HG02571 (cell line): ENCODE measurements at regions not wholly inside any gene's neighbourhood (a gene's known extent, or its start where the extent isn't known, plus 50 kb on each side); places are given as distances from the start of the nearest gene placed in this dataset.

Experiments used
- ATAC-seq: cut with Tn5 transposase; IDR thresholded peaks from one replicate; pipeline ENCODE4 v1.9.1; 2021; ENCODE audit warnings: mild to moderate bottlenecking, moderate library complexity; ENCODE audit not compliant: unreplicated experiment

DNA sequence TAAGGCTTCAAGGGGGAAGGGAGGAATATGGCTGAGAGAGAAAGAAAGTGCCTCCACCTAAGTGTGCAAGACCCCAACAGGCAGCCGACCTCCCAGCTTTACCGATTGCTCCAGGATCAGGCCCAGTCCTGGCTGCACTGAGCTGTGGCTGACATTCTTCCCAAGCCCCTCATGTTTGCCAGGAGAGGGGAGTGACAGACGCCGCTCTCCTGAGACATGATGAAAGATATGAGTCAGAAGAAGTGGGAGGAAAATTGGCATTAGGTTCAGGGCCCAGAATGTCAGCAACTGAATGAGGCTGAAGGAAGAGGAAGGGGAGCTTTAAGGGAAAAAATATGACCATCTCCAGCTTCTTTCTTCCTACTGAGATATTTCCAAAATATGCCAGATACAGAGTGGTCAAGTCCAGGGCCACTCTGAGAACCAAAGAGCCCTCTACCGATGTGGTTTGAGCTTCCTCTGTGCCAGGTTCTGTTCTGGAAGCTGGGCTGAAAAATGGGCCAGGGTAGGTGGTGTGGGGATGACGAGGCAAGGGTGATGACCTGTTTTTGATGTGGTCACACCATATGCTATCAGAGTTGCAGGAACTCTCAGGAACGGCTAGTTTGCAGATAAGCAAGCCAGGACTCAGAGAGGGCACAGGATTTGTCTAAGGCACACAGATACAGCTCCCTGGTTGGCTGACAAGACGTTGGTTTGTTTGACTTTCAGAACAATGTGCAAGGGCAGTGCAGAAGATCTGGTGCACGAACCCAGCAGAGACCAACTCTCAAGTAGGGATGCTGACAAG lies 176.7 kb downstream of the SOX9 start:
- no peak for ATAC-seq

DNA sequence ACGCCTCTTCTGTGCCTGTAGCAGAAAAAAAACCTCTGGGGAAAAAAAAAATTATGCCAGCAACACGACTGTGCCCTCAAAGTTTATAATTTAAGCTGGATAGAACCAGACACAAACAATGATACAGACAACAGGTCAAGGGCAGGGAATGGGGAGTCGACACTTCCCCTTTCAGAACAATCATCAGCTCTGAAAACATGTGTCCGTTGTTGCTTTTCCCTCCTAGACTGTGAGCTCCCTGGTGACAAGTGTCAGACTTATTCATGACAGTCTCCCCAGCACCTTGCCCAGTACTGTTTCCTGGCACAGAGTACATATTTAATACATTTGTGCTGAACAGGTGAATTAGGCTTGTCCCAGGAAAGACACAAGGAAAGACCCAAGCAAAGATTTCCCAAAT lies 178.3 kb downstream of the SOX9 start:
- ATAC-seq: no peak

DNA sequence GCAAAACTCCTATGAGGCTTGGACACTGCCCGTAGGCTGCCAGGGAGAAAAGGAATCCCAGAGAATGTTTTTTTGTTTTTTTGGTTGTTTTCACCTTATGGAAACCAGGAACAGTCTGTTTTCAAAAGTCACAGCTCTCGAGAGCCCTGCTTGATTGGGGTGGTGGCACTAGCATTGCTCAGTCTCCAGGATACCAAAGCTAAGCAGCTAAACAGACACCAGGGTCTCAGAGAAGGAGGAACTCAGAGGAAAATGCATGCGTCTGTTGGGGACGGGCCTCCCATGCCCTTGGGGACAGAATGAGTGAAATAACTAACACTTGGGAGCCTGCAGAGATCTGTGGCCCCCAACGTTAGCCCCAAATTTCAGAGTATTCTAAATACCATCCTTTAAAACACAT lies 178.8 kb downstream of the SOX9 start:
- ATAC-seq: no peak

DNA sequence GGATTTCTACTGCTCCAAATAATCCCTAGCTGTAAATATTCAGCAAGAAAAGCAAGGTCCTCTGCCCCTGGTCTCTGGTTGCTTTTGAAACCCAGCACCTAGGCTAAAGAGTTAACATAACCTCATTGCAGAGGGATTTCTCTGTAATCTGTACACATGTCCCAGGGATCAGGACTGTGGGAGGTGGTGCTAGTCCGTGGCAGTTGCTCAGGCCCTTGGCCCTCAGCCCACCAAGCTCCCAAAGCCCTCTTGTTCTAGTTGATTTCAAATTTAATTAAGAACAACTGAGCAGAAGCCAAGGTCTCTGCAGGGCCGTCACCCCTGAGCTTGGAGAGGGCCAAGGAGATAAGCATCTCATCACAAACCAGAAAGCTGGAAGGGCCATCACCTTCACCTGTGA lies 181.1 kb downstream of the SOX9 start:
- ATAC-seq: no peak

DNA sequence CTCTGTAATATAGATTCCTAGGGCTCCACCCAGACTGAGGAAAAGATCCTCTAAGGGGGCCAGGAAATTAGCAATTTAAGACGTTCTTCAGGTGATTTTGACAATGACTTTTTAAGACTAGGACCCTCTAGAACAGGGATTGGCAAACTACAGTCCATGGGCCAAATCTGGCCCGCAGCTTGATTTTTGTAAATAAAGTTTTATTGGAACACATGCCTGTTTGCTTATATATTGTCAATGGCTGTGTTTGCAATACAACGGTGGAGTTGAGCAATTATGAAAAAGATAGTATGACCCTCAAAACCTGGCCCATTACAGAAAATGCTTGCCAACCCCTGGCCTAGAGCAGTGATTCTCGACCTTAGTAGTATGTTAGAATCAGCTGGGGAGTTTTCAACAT lies 181.9 kb downstream of the SOX9 start:
- ATAC-seq: no peak

DNA sequence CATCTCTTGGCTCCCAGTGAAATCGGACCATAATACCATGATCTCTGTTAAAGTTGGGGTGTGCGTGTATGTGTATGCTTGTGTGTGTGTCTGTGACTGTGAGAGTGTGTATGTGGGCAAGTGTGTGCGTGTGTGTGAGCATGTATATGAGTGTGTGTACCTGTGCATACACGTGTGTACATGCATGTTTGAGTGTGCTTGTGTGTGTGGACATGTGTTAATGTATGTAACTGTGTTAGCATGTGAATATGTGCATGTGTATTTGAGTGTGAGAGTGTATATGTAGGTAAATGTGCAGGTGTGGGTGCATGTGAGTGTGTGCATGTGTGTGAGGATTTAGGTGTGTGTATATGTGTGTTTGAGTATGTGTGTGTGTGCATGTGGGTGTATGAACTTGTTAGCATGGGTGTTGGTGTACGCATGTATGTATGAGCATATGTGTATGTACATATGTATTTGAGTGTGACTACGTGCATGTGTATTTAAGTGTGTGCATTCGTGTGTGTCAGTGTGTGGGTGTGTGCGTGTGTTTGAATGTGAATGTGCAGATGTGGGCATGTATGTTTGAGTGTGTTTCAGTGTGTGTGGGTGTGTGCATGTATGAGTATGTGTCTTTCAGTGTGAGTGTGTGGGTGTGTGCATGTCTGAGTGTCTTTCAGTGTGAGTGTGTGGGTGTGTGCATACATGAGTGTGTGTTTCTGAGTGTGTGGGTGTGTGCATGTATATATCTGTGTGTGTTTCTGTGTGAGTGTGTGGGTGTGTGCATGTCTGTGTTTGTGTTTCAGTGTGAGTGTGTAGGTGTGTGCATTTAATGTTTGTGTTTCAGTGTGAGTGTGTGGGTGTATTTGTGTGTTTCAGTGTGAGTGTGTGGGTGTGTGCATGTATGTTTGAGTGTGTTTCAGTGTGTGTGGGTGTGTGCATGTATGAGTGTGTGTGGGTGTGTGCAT lies 183.2 kb downstream of the SOX9 start:
- no peak for ATAC-seq

DNA sequence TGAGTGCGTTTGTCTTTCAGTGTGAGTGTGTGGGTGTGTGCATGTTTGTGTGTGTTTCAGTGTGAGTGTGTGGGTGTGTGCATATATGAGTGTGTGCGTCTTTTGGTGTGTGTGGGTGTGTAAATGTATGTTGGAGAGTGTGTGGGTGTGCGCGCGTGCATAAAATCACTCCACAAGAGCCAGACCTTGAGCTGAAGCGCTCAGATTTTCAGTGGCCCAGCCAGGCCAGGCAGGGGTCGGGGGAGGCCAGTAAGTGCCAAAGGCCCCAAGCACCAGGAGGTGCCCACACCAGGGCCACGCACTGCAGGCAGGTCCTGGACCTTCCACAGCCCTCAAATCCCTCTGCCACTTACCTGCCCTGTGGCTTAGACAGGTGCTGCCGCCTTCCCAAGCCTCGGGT lies 184.0 kb downstream of the SOX9 start:
- no peak for ATAC-seq

DNA sequence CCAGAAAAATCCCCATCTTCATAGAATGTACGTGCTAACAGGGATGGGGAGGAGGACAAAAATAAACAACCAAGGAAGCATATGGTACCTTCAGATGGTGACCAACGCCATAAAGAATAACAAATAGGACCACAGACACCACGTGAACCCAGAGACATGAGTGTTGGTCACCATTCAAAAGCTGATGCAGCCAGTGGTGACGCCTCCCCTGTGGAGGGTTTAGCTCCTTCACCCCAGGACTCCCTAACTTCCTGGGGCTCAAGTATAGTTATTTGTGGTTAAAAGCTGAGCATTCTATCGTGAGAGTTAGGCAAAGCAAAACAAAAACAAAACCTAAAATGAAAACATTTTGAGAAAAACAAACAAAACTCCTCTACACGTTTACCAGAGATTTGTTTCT lies 184.7 kb downstream of the SOX9 start:
- no peak for ATAC-seq

DNA sequence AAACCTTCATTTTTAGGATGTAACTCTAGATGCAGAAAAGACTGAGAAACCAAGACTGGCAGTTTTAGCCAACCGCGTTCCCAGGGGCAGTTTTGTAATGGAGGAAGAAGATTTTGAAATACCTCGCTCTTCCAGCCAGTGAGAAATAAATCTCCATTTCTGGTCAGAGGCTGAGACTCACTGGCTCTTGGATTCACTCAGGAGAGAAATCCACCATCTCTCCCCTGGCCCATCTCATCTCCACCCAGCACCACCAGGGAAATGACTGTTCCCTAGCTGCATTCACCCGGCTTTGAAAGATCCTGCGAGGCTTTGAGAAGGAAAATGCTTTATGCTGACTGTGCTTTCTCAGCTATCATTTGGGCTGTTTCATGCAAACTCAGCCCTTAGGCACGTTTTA lies 185.2 kb downstream of the SOX9 start:
- ATAC-seq: no peak

DNA sequence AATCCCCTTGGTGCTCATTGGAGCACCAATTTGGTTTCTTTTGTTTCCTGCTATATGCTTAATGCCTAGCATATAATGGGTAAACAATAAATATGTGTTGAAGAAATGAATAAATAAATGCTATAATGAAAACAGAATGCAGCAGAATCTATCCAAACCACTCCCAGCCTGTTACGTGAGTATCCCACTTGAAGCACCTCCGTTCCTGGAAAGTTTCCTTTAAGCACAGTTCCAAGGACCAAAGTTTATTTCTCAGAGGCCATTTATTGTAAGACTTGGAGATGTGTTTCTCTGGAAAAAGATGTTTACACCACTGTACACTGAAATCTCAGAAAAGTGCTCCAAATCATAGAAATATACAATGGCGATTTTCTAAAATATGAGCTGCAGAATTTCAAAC lies 187.0 kb downstream of the SOX9 start:
- ATAC-seq: no peak

DNA sequence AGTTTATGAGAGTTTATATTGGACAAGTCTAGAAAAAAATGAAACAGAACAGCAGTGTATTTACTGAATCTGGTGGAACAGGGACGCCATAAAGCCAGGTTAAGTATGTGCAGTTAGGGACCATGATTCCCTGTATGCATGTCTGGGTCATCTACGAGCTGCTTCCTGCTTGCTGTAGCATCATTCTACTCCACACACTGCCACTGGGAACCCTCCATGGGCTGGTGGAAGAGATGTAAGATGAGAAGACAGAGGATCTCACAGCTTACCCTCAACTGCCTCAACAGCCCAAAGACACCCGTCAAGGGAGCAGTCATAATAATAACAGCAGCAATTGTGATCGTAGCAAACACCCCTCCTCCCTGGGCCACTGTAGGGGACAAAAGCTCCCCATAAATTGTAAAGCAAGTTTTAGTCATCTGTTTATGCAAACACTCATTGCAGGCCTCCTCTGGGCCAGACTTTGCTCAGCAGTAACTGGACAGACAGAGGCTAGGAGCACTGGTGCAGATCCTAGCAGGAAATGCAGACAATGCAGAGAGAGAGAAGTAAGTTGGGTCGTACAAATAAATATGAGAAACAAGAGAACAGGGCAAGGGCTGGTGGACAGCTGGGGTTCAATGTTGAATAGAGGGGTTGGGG lies 188.0 kb downstream of the SOX9 start:
- no peak for ATAC-seq

DNA sequence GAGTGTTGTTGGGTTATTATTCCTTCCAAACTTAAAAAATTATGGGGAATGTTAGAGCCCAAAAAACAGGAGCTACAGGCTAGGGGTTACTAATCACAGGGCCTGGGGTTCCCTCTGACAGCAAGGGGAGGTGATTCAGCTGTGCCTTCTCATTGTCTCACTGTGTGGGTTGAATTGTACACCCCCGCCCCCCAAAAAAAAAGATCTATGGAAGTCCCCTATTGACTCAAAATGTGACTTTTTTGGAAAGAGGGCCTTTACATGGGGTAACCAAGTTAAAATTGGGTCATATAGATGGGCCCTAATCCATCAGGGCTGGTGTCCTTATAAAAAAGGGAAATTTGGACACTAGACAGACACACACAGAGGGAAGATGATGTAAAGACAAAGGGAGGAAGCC lies 190.2 kb downstream of the SOX9 start:
- no peak for ATAC-seq

DNA sequence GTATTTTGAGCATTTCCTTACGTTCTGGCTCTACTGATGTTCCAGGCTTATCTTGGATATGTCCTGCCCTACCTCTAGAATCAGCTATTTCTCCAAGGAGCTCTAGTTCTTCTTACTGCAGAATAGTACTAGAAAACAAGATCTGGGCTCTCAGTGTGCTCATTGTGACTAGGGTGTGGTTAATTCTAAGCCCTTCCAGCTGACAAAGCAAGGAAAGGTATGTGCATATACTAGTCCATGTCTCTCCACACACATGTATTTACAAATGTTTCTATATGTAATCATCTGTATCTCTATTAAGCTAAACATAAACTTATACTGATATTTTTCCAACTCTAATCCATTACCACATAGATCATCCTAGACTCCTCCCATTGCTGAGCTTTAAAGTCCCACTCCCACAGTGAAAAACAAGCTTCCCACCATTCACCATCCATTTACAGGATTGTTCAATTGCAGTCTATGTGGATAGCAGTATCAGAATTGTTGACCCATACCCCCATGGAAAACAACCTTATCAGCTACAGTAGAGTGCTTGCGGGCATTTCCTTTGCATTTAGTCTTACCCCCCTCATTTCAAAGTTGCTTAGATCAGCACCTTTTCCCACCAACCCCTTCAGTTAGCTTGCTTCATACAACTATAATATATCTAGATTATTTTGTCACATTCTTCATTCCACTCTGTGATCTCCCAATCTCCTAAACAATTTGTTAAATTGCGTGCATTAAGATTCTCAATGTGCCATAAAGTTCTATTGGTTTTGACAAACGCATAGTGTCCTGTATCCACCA lies 194.5 kb downstream of the SOX9 start:
- ATAC-seq: no peak

DNA sequence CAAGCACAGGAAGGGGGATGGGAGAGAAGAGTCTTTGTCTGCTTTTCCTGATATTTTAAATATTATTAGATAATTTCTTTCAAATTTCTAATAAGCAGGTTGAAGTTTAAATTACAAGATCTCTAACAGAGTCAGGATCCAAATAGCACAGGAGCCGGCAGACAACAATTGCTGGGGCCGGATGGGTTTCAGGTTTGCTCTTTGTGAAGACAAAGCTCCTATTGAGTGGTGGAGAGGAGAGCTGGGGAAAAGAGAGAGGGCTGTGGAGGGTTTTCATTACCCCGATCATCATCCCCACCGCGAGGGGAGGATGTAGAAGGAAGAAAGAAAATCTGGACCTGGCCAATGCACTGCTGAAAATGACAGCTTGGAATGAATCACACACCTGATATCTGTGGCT lies 197.3 kb downstream of the SOX9 start:
- no peak for ATAC-seq

DNA sequence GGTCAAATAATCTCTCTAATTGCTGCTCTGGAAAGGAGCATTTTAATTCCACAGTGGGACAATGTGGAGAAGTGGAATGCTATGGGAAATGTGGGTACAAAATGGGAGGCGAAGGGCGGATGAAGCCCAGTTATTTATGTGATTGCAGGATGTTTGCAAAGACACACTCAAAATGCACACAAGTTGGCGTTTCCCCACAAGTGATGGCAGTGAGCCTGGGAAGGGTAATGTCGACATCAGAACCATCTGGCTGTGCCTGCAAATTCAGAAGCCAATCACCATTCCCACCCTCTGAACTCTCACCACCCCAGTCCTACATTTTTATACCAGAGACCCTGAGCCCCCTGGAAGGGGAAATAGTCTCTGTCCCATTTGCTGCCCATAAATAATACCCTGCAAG lies 201.1 kb downstream of the SOX9 start:
- no peak for ATAC-seq

DNA sequence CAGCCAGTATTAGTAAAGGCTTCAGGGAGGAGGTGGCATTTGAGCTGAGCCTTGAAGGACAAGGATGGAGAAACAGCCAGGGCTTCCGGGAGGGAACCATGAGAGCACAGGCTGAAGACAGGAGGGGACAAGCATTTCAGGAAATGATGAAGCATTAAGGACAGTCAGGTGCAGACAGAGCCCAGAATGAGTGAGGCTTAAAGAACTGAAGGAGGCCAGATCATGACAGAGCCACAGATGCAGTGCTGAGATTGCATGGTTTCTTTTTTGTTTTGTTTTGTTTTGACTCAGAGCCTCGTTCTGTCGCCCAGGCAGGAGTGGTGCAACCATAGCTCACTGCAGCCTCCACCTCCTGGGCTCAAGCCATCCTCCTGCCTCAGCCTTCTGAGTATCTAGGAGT lies 211.5 kb downstream of the SOX9 start:
- peak; percentile 81 for ATAC-seq

DNA sequence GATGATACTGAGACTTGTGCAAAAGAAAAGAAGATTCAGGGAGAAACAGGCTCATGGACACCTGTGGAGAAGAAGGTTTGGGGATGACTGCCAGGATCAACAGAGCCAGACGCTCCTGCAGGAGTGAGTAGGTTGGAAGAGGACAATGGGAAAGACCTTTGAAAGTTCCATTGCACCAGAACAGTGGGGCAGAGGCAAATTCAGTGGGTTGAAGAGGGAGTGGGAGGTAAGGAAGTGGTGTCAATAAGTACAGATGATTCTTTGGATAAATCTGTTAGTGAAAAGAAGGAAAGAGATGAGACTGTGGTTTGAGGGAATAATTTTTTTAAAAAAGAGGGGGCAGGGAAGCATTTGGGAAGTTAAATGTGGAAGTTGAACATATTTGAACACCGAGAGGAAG lies 212.8 kb downstream of the SOX9 start:
- no peak for ATAC-seq

DNA sequence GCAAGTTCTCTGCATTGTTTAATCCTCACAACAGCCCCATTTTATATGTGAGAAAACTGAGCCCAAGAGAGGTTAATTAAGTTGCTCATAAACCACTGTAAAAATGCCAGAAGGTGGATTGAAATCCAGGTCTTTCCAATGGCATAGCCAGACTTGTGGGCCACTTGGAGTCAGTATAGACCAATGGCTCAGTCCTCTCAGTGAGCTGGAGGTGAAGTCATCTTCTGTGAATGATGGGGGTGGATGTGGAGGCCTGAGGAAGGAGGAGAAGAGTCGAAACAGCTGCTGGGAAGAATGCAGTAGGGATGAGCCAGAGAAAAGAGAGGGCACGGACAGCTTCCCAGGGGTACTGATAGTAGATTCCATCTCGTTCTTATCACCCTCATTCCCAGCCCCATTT lies 213.4 kb downstream of the SOX9 start:
- no peak for ATAC-seq

DNA sequence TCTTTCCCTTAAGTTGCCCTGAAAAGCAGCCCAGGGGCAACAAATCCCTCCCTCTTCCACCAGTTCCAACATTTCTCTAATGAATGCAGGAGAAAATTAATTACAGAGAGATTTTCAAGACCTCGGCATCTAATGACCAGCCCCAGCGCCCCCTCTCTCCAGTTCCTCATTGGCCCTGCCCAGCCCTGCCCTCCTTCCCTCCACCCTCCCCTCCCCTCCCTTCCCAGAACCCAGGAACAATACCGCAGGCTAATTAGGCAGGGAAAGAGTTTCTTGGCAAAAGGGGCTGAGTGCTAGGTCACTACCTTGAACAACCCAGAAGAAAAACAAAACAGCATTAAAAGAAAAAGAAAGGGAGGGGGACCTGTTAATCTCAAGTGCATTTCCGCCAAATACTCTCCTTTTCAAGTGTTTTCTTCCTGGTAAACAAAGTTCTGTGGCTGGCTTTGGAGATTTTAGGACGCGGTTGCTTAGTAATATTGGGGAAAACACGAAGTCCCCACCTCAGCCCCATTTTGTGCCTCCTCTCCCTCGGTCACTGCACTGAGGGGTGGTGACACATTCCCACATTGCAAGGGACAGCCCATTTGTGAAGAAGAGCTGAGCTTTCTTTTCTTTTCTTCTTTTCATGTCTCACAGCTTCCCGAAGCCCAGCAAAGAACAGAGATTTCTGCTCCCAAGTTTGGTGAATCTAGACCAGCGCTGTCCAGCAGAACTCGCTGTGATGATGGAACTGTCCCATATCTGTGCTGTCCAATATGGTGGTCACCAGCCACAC lies 215.4 kb downstream of the SOX9 start:
- no peak for ATAC-seq

DNA sequence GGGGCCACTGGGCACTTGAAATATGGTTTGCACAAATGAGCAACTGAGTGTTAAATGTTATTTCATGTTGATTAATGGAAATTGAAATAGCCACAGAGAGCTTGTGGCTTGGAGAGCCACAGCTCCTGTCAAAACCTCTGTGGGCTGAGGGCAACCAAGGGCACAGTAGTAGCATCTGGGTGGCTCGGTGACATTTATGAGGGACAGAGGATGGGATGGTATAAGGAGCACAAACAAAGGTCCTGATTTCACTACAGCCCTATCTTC lies 215.9 kb downstream of the SOX9 start:
- no peak for ATAC-seq
